ENCODE measurements at regions not wholly inside any gene's neighbourhood (a gene's known extent, or its start where the extent isn't known, plus 50 kb on each side); places are given as distances from the start of the nearest gene placed in this dataset.

DNA sequence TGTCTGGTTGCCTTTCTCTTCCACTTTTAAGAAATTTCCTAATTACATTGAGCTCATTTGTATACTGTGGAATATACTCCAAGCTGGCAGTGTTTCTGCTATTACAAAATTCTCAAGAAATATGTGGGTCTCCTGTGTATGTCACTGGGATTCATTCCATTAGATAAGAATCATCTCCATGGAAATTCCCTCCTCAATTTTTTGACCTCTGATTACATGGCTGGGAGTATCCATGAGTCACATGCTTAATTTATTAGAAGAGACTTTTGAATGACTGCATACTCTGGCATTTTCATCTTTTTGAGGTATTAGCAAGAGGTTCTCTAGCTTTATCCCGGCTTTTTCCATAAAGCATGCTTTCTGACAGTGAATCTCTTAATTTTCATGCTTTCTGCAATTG is 665.5 kb upstream of the CNTNAP5 start:
- TF ChIP-seq, protein P1, sequence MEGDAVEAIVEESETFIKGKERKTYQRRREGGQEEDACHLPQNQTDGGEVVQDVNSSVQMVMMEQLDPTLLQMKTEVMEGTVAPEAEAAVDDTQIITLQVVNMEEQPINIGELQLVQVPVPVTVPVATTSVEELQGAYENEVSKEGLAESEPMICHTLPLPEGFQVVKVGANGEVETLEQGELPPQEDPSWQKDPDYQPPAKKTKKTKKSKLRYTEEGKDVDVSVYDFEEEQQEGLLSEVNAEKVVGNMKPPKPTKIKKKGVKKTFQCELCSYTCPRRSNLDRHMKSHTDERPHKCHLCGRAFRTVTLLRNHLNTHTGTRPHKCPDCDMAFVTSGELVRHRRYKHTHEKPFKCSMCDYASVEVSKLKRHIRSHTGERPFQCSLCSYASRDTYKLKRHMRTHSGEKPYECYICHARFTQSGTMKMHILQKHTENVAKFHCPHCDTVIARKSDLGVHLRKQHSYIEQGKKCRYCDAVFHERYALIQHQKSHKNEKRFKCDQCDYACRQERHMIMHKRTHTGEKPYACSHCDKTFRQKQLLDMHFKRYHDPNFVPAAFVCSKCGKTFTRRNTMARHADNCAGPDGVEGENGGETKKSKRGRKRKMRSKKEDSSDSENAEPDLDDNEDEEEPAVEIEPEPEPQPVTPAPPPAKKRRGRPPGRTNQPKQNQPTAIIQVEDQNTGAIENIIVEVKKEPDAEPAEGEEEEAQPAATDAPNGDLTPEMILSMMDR (IDR thresholded peaks at IDR 0.05; ENCODE audit: borderline replicate concordance), result no peak
- no peak for DNase-seq
- H3K27ac ChIP-seq (replicated peaks), result no peak overlapping the region
- no peaks in the 10 kb centered on the region for H3K36me3 ChIP-seq
- H3K4me3 ChIP-seq, result no peak overlapping the region
- H3K27me3 ChIP-seq (ENCODE audit: low read depth), result no peaks in the 10 kb centered on the region
- H3K4me1 ChIP-seq, result no peaks in the 10 kb centered on the region
- H3K9me3 ChIP-seq (replicated peaks), result peaks cover 32% of the 10 kb centered on the region
- intact Hi-C loops (cut with micrococcal nuclease), result no loop called here

DNA sequence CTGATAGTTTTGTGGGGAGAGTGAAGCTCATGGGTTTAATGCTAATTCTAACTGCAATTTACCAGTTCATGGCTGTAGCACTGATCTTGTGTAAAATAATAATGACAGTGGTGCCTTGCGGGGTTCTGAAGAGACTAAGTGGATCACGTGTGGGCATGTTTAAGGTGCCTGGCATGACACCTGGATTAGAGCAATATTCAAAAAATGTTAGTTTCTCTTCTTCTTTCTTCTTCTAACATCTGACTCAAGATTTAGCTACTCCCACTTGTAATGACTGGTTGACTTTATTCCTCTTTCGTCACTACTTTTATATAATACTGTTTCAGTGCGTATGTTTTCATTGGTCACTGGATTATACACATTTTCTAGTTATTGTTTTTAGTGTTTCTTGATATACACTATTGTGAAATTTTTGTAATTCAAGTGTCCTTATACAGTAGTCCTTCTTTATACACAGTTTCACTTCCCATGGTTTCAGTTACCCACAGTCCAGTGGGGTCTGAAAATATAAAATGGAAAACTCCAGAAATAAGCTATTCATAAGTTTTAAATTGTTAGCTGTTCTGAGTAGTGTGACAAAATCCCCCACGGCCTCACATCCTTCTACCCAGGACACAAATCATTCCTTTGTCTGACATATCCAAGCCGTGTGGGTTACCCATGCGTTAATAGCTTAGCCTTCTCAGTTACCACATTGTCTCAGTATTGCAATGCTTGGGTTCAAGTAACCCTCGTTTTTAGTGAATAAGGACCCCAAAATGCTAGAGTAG is 662.2 kb upstream of the CNTNAP5 start:
- no peak for DNase-seq
- Histone ChIP-seq H3K9me3 (replicated peaks) (peaks cover 17% of the 10 kb centered on the region), H3K27me3 (ENCODE audit: low read depth) (no peaks in the 10 kb centered on the region), H3K4me1 (no peaks in the 10 kb centered on the region), H3K27ac (replicated peaks) (no peak overlapping the region), H3K36me3 (no peaks in the 10 kb centered on the region), H3K4me3 (no peak overlapping the region)
- TF ChIP-seq, protein P1 (IDR thresholded peaks at IDR 0.05; ENCODE audit: borderline replicate concordance), result no peak
- intact Hi-C loops (cut with micrococcal nuclease), result no loop called here

DNA sequence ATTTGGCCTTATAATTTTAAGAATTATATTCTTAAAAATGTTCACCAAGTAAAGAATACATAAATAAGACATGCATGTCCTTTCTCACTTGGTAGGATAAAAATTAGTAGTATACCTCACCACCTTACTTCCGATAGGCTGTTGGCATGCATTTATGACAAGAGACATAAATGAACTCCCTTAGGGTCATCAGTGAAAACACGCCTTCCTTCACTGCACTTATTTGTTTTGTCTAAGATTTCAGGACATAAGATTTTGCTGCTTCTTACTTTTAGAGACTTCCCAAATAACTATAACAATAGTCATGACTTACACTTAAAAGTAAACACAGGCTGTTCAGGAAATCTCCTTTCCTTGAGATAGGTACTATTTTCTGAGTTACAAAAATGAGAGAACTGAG is 661.3 kb upstream of the CNTNAP5 start:
- H3K27me3 ChIP-seq (ENCODE audit: low read depth), result no peaks in the 10 kb centered on the region

DNA sequence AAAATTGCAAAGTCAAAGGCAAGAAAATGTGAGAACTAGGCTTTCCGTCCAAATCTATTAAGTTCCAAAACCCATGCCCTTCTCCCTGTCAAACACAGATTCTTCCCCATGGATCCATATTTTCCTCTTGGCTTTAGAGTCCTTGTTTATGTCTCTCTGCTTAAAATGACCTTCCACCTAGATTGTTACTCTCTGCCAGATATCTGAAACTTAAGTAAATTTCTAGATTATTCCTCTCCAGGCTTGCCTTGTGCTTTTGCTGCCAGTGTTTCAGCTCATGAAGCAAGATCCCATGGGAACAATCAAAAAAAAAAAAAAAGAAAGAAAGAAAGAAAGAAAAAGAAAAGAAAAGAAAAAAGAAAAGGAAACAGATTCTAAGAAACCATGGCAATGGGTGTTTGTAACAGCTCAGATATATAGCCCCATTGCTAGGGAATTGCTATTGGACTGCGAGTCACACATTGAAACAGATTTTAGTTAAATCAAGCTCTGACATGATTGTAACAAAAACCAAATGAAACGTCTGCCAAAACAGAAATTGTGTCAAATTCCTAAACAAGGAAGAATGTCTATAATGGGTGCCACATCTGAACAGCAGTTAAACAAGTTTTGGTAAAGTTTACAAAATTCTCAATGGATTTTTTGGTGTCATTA is 660.7 kb upstream of the CNTNAP5 start:
- TF ChIP-seq, protein P1 (IDR thresholded peaks at IDR 0.05; ENCODE audit: borderline replicate concordance), result no peak
- H3K4me1 ChIP-seq, result no peaks in the 10 kb centered on the region
- H3K4me3 ChIP-seq, result no peak overlapping the region
- no peaks in the 10 kb centered on the region for H3K36me3 ChIP-seq
- H3K27me3 ChIP-seq (ENCODE audit: low read depth), result no peaks in the 10 kb centered on the region
- H3K9me3 ChIP-seq (replicated peaks), result peaks cover 7% of the 10 kb centered on the region
- intact Hi-C loops (cut with micrococcal nuclease), result no loop called here
- no peak overlapping the region for H3K27ac ChIP-seq (replicated peaks)
- DNase-seq, result no peak

More for the DNA sequence above, 661.3 kb upstream of the CNTNAP5 start:
- H3K9me3 ChIP-seq (replicated peaks), result peaks cover 12% of the 10 kb centered on the region
- TF ChIP-seq, protein P1 (IDR thresholded peaks at IDR 0.05; ENCODE audit: borderline replicate concordance), result no peak
- intact Hi-C loops (cut with micrococcal nuclease), result no loop called here
- no peak overlapping the region for H3K4me3 ChIP-seq
- no peak for DNase-seq
- H3K36me3 ChIP-seq, result no peaks in the 10 kb centered on the region
- H3K27ac ChIP-seq (replicated peaks), result no peak overlapping the region
- H3K4me1 ChIP-seq, result no peaks in the 10 kb centered on the region

DNA sequence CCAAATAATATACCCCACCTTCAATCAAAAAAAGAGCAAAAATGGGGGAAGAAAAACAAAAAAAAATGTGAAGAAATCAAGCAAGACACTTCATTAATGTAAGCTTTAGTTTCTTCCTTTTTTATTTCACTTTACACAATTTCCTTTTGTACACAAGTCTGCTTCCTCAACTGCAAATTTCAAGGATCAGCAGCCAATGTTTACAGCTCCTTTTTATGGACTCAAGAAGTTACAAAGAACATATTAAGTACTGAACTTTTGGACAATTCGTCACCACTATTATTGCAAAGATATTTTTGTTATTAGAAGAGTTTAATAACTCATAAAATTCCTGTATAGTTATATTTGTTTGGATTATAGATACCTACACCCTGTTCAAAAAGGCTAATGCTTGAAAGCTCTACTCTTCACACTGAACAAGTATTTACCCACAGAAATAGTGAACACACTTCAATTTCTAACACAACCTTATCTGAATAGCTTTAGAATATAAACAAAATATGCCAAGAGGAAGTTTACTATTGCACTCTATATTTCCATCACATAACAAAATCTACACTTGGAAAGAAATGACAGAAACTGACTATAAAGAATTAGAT is 658.7 kb upstream of the CNTNAP5 start:
- Histone ChIP-seq H3K27me3 (ENCODE audit: low read depth) (no peaks in the 10 kb centered on the region), H3K27ac (replicated peaks) (no peak overlapping the region), H3K4me3 (no peak overlapping the region), H3K4me1 (no peaks in the 10 kb centered on the region), H3K9me3 (replicated peaks) (no peaks in the 10 kb centered on the region), H3K36me3 (no peaks in the 10 kb centered on the region)
- intact Hi-C loops (cut with micrococcal nuclease), result no loop called here
- TF ChIP-seq, protein P1 (IDR thresholded peaks at IDR 0.05; ENCODE audit: borderline replicate concordance), result no peak
- no peak for DNase-seq
